Astrocyte of the spinal cord (primary cell): ENCODE measurements at regions not wholly inside any gene's neighbourhood (a gene's known extent, or its start where the extent isn't known, plus 50 kb on each side); places are given as distances from the start of the nearest gene placed in this dataset.

ENCODE experiments used
- DNase-seq: peaks from one replicate; pipeline ENCODE4 v3.0.0; 2011; ENCODE audit warnings: low read depth, low spot score
- H3K4me3 ChIP-seq: 2 replicates; pipeline ENCODE4 v1.5.1; 2011; ENCODE audit warnings: low read depth, mild to moderate bottlenecking, low read length, moderate library complexity
- in situ Hi-C: cut with HindIII; loops from 2 replicates; pipeline ENCODE4 v1.10.0; 2017; ENCODE audit warnings: low sequenced_read_pairs
- TF ChIP-seq, protein P1 (sequence below): IDR thresholded peaks from 2 replicates; pipeline ENCODE4 v1.5.1; 2012; ENCODE audit warnings: low read depth, mild to moderate bottlenecking, low read length, inconsistent platforms

DNA sequence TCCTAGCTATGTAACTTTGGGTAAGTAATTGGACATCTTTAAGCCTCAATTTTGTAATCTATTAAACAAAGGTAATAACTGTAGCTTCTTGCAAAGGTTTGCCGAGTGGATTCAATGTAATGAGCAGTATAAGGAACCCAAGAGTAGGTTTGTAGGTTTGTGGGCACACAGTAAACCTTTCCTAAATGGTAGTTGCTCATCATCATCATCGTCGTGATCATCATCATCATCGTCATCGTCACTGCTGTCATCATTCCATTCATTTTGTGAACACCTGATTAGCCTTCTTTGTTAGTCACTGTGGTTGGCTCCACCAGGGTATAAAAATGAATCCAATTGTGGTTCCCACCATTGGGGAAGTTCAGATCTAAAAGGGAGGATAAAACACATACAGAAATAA lies 223.1 kb upstream of the KIRREL3 start:
- TF ChIP-seq, protein P1, sequence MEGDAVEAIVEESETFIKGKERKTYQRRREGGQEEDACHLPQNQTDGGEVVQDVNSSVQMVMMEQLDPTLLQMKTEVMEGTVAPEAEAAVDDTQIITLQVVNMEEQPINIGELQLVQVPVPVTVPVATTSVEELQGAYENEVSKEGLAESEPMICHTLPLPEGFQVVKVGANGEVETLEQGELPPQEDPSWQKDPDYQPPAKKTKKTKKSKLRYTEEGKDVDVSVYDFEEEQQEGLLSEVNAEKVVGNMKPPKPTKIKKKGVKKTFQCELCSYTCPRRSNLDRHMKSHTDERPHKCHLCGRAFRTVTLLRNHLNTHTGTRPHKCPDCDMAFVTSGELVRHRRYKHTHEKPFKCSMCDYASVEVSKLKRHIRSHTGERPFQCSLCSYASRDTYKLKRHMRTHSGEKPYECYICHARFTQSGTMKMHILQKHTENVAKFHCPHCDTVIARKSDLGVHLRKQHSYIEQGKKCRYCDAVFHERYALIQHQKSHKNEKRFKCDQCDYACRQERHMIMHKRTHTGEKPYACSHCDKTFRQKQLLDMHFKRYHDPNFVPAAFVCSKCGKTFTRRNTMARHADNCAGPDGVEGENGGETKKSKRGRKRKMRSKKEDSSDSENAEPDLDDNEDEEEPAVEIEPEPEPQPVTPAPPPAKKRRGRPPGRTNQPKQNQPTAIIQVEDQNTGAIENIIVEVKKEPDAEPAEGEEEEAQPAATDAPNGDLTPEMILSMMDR: no peak
- no peak overlapping the region for H3K4me3 ChIP-seq
- in situ Hi-C loops: no loop called here
- DNase-seq: no peak

- DNase-seq: no peak
- H3K4me3 ChIP-seq: no peak overlapping the region
- in situ Hi-C loops: no loop called here
- TF ChIP-seq, protein P1: no peak
Observed at GRCh38 chr11:127223026-127223425, 222.5 kb upstream of the KIRREL3 start.

GRCh38 chr11:127219704-127220103 lies 219.1 kb upstream of the KIRREL3 start:
- in situ Hi-C loops: no loop called here
- no peak for DNase-seq
- TF ChIP-seq, protein P1: no peak
- no peak overlapping the region for H3K4me3 ChIP-seq

GRCh38 chr11:127218275-127218608 lies 217.7 kb upstream of the KIRREL3 start:
- TF ChIP-seq, protein P1: no peak
- DNase-seq: no peak
- no peak overlapping the region for H3K4me3 ChIP-seq
- in situ Hi-C loops: no loop called here

GRCh38 chr11:127217452-127218274 lies 217.1 kb upstream of the KIRREL3 start:
- in situ Hi-C loops: no loop called here
- H3K4me3 ChIP-seq: no peak overlapping the region
- DNase-seq: no peak
- TF ChIP-seq, protein P1: no peak

DNA sequence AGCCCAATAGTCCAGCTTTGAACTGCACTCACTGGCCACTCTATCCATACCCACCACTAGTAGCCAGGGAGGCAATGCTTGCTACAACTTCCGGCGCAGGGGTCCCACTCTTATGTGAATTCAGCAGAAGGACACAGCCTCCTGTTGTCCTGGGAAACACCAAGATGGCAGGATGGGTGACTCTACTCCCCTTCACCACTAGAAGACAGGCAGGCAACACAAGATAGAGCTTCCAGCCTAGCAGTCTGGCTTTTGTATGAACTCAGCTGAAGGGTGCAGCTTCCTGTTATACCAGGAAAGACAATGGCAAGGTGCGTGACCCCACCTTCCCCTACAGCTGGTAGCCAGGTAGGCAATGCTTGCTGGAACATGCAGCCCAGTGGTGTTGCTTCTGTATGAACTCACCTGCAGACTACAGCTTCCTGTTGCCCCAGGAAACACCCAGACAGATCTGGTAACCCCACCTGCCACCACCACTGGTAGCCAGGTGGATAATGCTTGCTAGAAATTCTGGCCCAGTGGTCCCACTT lies 205.2 kb upstream of the KIRREL3 start:
- DNase-seq: no peak
- TF ChIP-seq, protein P1: no peak
- in situ Hi-C loops: no loop called here
- H3K4me3 ChIP-seq: no peak overlapping the region
